Liver (tissue), 8 donors: ENCODE measurements at regions not wholly inside any gene's neighbourhood (a gene's known extent, or its start where the extent isn't known, plus 50 kb on each side); places are given as distances from the start of the nearest gene placed in this dataset.

ENCODE experiments used
- DNase-seq: peaks from one replicate; pipeline ENCODE4 v3.0.0-alpha.2; 2017; ENCODE audit warnings: low spot score
- H3K27ac ChIP-seq, 2 donors: one replicate each; pipeline ENCODE4 v1.7.0; 2013; ENCODE audit warnings: inconsistent platforms in 2 of 2, low read length in 2 of 2, control low read depth in 1 of 2, low read depth in 1 of 2, mild to moderate bottlenecking in 1 of 2
- H3K27me3 ChIP-seq, 4 donors: one replicate each; pipeline versions ENCODE4 v1.6.1 to v1.7.0; 2013; ENCODE audit warnings: low read length in 3 of 4, inconsistent platforms in 1 of 4, mild to moderate bottlenecking in 1 of 4, moderate library complexity in 1 of 4; ENCODE audit not compliant: control insufficient read depth in 4 of 4, insufficient read depth in 4 of 4
- H3K36me3 ChIP-seq, 4 donors: one replicate each; pipeline versions ENCODE4 v1.6.1 to v1.7.0; 2013; ENCODE audit warnings: low read length in 3 of 4, mild to moderate bottlenecking in 3 of 4, low read depth in 1 of 4, moderate library complexity in 1 of 4; ENCODE audit not compliant: control insufficient read depth in 4 of 4, insufficient read depth in 3 of 4
- H3K4me1 ChIP-seq, 4 donors: one replicate each; pipeline versions ENCODE4 v1.6.1 to v1.7.0; 2013; ENCODE audit warnings: low read length in 3 of 4, mild to moderate bottlenecking in 3 of 4, moderate library complexity in 1 of 4; ENCODE audit not compliant: control insufficient read depth in 4 of 4, insufficient read depth in 4 of 4
- H3K4me3 ChIP-seq, 3 donors: one replicate each; pipeline versions ENCODE4 v1.6.1 to v1.7.0; 2013; ENCODE audit warnings: low read length in 3 of 3, control low read depth in 1 of 3, low read depth in 1 of 3, mild to moderate bottlenecking in 1 of 3
- H3K9ac ChIP-seq, 2 donors: one replicate each; pipeline ENCODE4 v1.7.0; 2013; ENCODE audit warnings: low read length in 2 of 2, mild to moderate bottlenecking in 2 of 2, moderate library complexity in 2 of 2, control low read depth in 1 of 2, low read depth in 1 of 2
- H3K9me3 ChIP-seq, 4 donors: one replicate each; pipeline versions ENCODE4 v1.6.1 to v1.7.0; 2013; ENCODE audit warnings: low read length in 3 of 4; ENCODE audit not compliant: control insufficient read depth in 4 of 4
- ATF3 ChIP-seq: IDR thresholded peaks from 2 replicates; pipeline ENCODE4 v1.6.1; 2016; ENCODE audit warnings: antibody characterized with exemption
- CTCF ChIP-seq: fragments of 150-350 bp; IDR thresholded peaks from 2 replicates; pipeline ENCODE4 v1.5.1; 2017; ENCODE audit warnings: improper control_type of control experiment, low read depth, low read length; ENCODE audit not compliant: missing input control
- EGR1 ChIP-seq, 2 donors: IDR thresholded peaks; 2 replicates each; pipeline ENCODE4 v1.6.1; 2016 to 2018; ENCODE audit warnings: antibody characterized with exemption in 2 of 2, low read depth in 2 of 2
- FOXA1 ChIP-seq: IDR thresholded peaks from 2 replicates; pipeline ENCODE4 v1.6.1; 2016; ENCODE audit warnings: antibody characterized with exemption
- FOXA2 ChIP-seq: IDR thresholded peaks from 2 replicates; pipeline ENCODE4 v1.6.1; 2016; ENCODE audit warnings: antibody characterized with exemption
- GABPA ChIP-seq, 2 donors: IDR thresholded peaks in 1 of 2; conservative IDR thresholded peaks in 1 of 2; 2 replicates each; pipeline ENCODE4 v1.6.1; 2016; ENCODE audit warnings: antibody characterized with exemption in 2 of 2, mild to moderate bottlenecking in 1 of 2, moderate library complexity in 1 of 2
- HNF4A ChIP-seq, 2 donors: conservative IDR thresholded peaks; 2 replicates each; pipeline ENCODE4 v1.6.1; 2016; ENCODE audit warnings: antibody characterized with exemption in 2 of 2, mild to moderate bottlenecking in 2 of 2
- HNF4G ChIP-seq: IDR thresholded peaks from 2 replicates; pipeline ENCODE4 v1.6.1; 2016; ENCODE audit warnings: antibody characterized with exemption
- JUND ChIP-seq, 2 donors: IDR thresholded peaks; 2 replicates each; pipeline ENCODE4 v1.6.1; 2016; ENCODE audit warnings: antibody characterized with exemption in 2 of 2
- MAX ChIP-seq: IDR thresholded peaks from 2 replicates; pipeline ENCODE4 v1.6.1; 2016; ENCODE audit warnings: antibody characterized with exemption
- NR2F2 ChIP-seq: IDR thresholded peaks from 2 replicates; pipeline ENCODE4 v1.6.1; 2016; ENCODE audit warnings: antibody characterized with exemption
- RAD21 ChIP-seq, 2 donors: IDR thresholded peaks; 2 replicates each; pipeline ENCODE4 v1.6.1; 2016; ENCODE audit warnings: antibody characterized with exemption in 2 of 2, mild to moderate bottlenecking in 2 of 2
- RXRA ChIP-seq, 2 donors: IDR thresholded peaks; 2 replicates each; pipeline ENCODE4 v1.6.1; 2017 to 2018; ENCODE audit warnings: antibody characterized with exemption in 2 of 2, mild to moderate bottlenecking in 1 of 2
- SP1 ChIP-seq: IDR thresholded peaks from 2 replicates; pipeline ENCODE4 v1.6.1; 2018; ENCODE audit warnings: antibody characterized with exemption, mild to moderate bottlenecking
- TAF1 ChIP-seq: conservative IDR thresholded peaks from 2 replicates; pipeline ENCODE4 v1.6.1; 2016; ENCODE audit warnings: antibody characterized with exemption, mild to moderate bottlenecking
- YY1 ChIP-seq: IDR thresholded peaks from 2 replicates; pipeline ENCODE4 v1.6.1; 2016; ENCODE audit warnings: antibody characterized with exemption, mild to moderate bottlenecking
- ZBTB33 ChIP-seq: IDR thresholded peaks from 2 replicates; pipeline ENCODE4 v1.6.1; 2016; ENCODE audit warnings: antibody characterized with exemption
- WGBS: extraction: QIAGEN DNeasy Blood & Tissue Kit; methylation state at CpG from one replicate; pipeline ENCODE4 v1.1.7; 2013; 5-methylcytosine and 5-hydroxymethylcytosine counted together
- donor health status: healthy.
- donor health status: healthy.
- donor health status: healthy.
- donor health status: healthy.
- donor health status: healthy.

GRCh38 chr5:108696951-108697715, 50.6 kb upstream of the FER start:
- Histone ChIP-seq H3K4me3 (no peak overlapping the region), H3K27ac (no peak overlapping the region), H3K27me3 (no peaks in the 10 kb centered on the region), H3K9me3 (no peaks in the 10 kb centered on the region), H3K9ac (no peak overlapping the region), H3K4me1 (no peaks in the 10 kb centered on the region), H3K36me3 (no peaks in the 10 kb centered on the region)
- WGBS = 81% methylated on average over 2 of the region's 2 CpGs
- no peak for DNase-seq
- TF ChIP-seq GABPA (IDR thresholded peaks at IDR 0.05 in 1 of 2, conservative IDR thresholded peaks at IDR 0.05 in 1 of 2) (no peak), FOXA1 (no peak), HNF4G (no peak)

GRCh38 chr5:108696407-108696806, 51.3 kb upstream of the FER start:
- H3K27me3 ChIP-seq = no peaks in the 10 kb centered on the region
- no peak overlapping the region for H3K9ac ChIP-seq
- no peak for TF ChIP-seq NR2F2
- no peak for TF ChIP-seq JUND (IDR thresholded peaks at IDR 0.05)
- no peak for TF ChIP-seq HNF4A (conservative IDR thresholded peaks at IDR 0.05)
- no peak for TF ChIP-seq YY1
- no peak for TF ChIP-seq TAF1
- TF ChIP-seq HNF4G = no peak
- TF ChIP-seq GABPA (IDR thresholded peaks at IDR 0.05 in 1 of 2, conservative IDR thresholded peaks at IDR 0.05 in 1 of 2) = no peak
- no peak for TF ChIP-seq SP1
- TF ChIP-seq RXRA (IDR thresholded peaks at IDR 0.05) = no peak
- no peak for TF ChIP-seq FOXA1
- TF ChIP-seq CTCF = no peak
- TF ChIP-seq ATF3 = no peak
- TF ChIP-seq EGR1 (IDR thresholded peaks at IDR 0.05; ENCODE audit: low read depth in 2 of 2) = no peak
- TF ChIP-seq MAX = no peak
- no peak for TF ChIP-seq FOXA2
- TF ChIP-seq RAD21 (IDR thresholded peaks at IDR 0.05) = no peak
- TF ChIP-seq ZBTB33 = no peak
- WGBS = 55% methylated on average over 5 of the region's 5 CpGs
- H3K4me3 ChIP-seq = no peak overlapping the region
- no peaks in the 10 kb centered on the region for H3K9me3 ChIP-seq
- no peak overlapping the region for H3K27ac ChIP-seq
- no peak for DNase-seq
- H3K36me3 ChIP-seq = no peaks in the 10 kb centered on the region
- H3K4me1 ChIP-seq = no peaks in the 10 kb centered on the region
